ENCODE measurements at regions not wholly inside any gene's neighbourhood (a gene's known extent, or its start where the extent isn't known, plus 50 kb on each side); places are given as distances from the start of the nearest gene placed in this dataset.

GRCh38 chr13:97880311-97880675, 73.2 kb upstream of the IPO5 start:
- Mint-ChIP-seq H3K4me3 (no peak overlapping the region), H3K27ac (no peak overlapping the region), H3K4me1 (no peaks in the 10 kb centered on the region), H3K9me3 (no peaks in the 10 kb centered on the region), H3K27me3 (peaks cover 18 to 37% of the 10 kb centered on the region in 2 donors), H3K36me3 (no peaks in the 10 kb centered on the region)
- Histone ChIP-seq H3K36me3 (ENCODE audit: control insufficient read depth in 2 of 2, extremely low read depth in 1 of 2, insufficient read depth in 1 of 2, low read length in 1 of 2) (no peaks in the 10 kb centered on the region), H3K9me3 (no peaks in the 10 kb centered on the region), H3K4me3 (ENCODE audit: control insufficient read depth in 1 of 2, extremely low read depth in 1 of 2, low read length in 1 of 2) (no peak overlapping the region), H3K27me3 (replicated peaks in 1 of 2; ENCODE audit: control insufficient read depth in 2 of 2, extremely low read depth in 1 of 2, insufficient read depth in 2 of 2, low read length in 1 of 2) (peaks cover 0 to 22% of the 10 kb centered on the region in 2 experiments), H3K27ac (ENCODE audit: low read length) (no peak overlapping the region), H3K4me1 (ENCODE audit: control insufficient read depth in 1 of 2, extremely low read depth in 1 of 2, insufficient read depth in 2 of 2, low read length in 2 of 2) (no peaks in the 10 kb centered on the region)
- ChIA-PET POLR2A (no interaction called here), CTCF (no interaction called here)
- WGBS (ENCODE audit: insufficient coverage) = no CpG with 5 or more reads among the region's 5 CpGs
- DNase-seq = no peak
- ATAC-seq (replicated peaks in 1 of 4) = no peak

DNA sequence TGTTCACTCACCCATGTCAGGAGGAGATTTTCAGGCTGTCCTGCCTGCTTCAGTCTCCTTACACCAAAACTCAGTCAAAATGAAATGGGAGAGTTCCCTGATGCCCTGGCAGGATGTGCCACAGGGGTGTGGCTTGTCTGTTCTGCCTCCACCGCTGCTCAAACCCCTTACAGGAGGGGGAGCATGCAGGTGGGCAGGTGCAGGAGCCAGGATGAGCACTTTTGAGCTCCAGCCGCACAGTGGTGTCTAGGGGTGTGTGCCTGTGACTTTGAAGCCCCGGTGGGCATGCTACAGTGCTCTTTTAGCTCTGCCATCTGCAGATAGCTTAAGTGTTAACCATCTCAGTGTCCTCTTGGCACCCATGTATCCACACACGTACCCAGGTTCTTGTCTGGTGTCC, 71.9 kb upstream of the IPO5 start:
- H3K27me3 Mint-ChIP-seq = peaks cover 18 to 39% of the 10 kb centered on the region in 2 donors
- Histone ChIP-seq H3K27me3 (replicated peaks in 1 of 2; ENCODE audit: control insufficient read depth in 2 of 2, extremely low read depth in 1 of 2, insufficient read depth in 2 of 2, low read length in 1 of 2) (peaks cover 0 to 24% of the 10 kb centered on the region in 2 experiments), H3K9me3 (no peaks in the 10 kb centered on the region), H3K36me3 (ENCODE audit: control insufficient read depth in 2 of 2, extremely low read depth in 1 of 2, insufficient read depth in 1 of 2, low read length in 1 of 2) (no peaks in the 10 kb centered on the region), H3K4me1 (ENCODE audit: control insufficient read depth in 1 of 2, extremely low read depth in 1 of 2, insufficient read depth in 2 of 2, low read length in 2 of 2) (no peaks in the 10 kb centered on the region), H3K4me3 (ENCODE audit: control insufficient read depth in 1 of 2, extremely low read depth in 1 of 2, low read length in 1 of 2) (no peak overlapping the region), H3K27ac (ENCODE audit: low read length) (no peak overlapping the region)
- no peaks in the 10 kb centered on the region for H3K36me3 Mint-ChIP-seq
- DNase-seq = no peak
- ChIA-PET CTCF (no interaction called here), POLR2A (no interaction called here)
- no peak overlapping the region for H3K27ac Mint-ChIP-seq
- no peak overlapping the region for H3K4me3 Mint-ChIP-seq
- no peaks in the 10 kb centered on the region for H3K9me3 Mint-ChIP-seq
- no peak for ATAC-seq (replicated peaks in 1 of 4)
- no CpG with 5 or more reads among the region's 4 CpGs for WGBS (ENCODE audit: insufficient coverage)
- H3K4me1 Mint-ChIP-seq = no peaks in the 10 kb centered on the region

GRCh38 chr13:97883396-97883795, 70.1 kb upstream of the IPO5 start:
- ATAC-seq (replicated peaks in 1 of 4) = no peak
- H3K27ac ChIP-seq (ENCODE audit: low read length) = no peak overlapping the region
- DNase-seq = no peak
- no peaks in the 10 kb centered on the region for H3K9me3 Mint-ChIP-seq
- ChIA-PET POLR2A (no interaction called here), CTCF (no interaction called here)
- no peaks in the 10 kb centered on the region for H3K9me3 ChIP-seq
- peaks cover 18 to 39% of the 10 kb centered on the region in 2 donors for H3K27me3 Mint-ChIP-seq
- no peak overlapping the region for H3K27ac Mint-ChIP-seq
- no peak overlapping the region for H3K4me3 Mint-ChIP-seq
- 92% methylated on average over 2 of the region's 4 CpGs for whole genome bisulfite sequencing (ENCODE audit: insufficient coverage)
- H3K36me3 Mint-ChIP-seq = no peaks in the 10 kb centered on the region
- H3K36me3 ChIP-seq (ENCODE audit: control insufficient read depth in 2 of 2, extremely low read depth in 1 of 2, insufficient read depth in 1 of 2, low read length in 1 of 2) = no peaks in the 10 kb centered on the region
- peaks cover 0 to 24% of the 10 kb centered on the region in 2 experiments for H3K27me3 ChIP-seq (replicated peaks in 1 of 2; ENCODE audit: control insufficient read depth in 2 of 2, extremely low read depth in 1 of 2, insufficient read depth in 2 of 2, low read length in 1 of 2)
- H3K4me3 ChIP-seq (ENCODE audit: control insufficient read depth in 1 of 2, extremely low read depth in 1 of 2, low read length in 1 of 2) = no peak overlapping the region
- no peaks in the 10 kb centered on the region for H3K4me1 Mint-ChIP-seq
- H3K4me1 ChIP-seq (ENCODE audit: control insufficient read depth in 1 of 2, extremely low read depth in 1 of 2, insufficient read depth in 2 of 2, low read length in 2 of 2) = no peaks in the 10 kb centered on the region

- Mint-ChIP-seq H3K9me3 (no peaks in the 10 kb centered on the region), H3K27ac (no peak overlapping the region), H3K27me3 (peaks cover 20 to 38% of the 10 kb centered on the region in 2 donors), H3K4me1 (no peaks in the 10 kb centered on the region), H3K4me3 (no peak overlapping the region), H3K36me3 (no peaks in the 10 kb centered on the region)
- Histone ChIP-seq H3K27me3 (replicated peaks in 1 of 2; ENCODE audit: control insufficient read depth in 2 of 2, extremely low read depth in 1 of 2, insufficient read depth in 2 of 2, low read length in 1 of 2) (peaks cover 0 to 21% of the 10 kb centered on the region in 2 experiments), H3K4me3 (ENCODE audit: control insufficient read depth in 1 of 2, extremely low read depth in 1 of 2, low read length in 1 of 2) (no peak overlapping the region), H3K9me3 (no peaks in the 10 kb centered on the region), H3K4me1 (ENCODE audit: control insufficient read depth in 1 of 2, extremely low read depth in 1 of 2, insufficient read depth in 2 of 2, low read length in 2 of 2) (no peaks in the 10 kb centered on the region), H3K36me3 (ENCODE audit: control insufficient read depth in 2 of 2, extremely low read depth in 1 of 2, insufficient read depth in 1 of 2, low read length in 1 of 2) (no peaks in the 10 kb centered on the region), H3K27ac (ENCODE audit: low read length) (no peak overlapping the region)
- DNase-seq = no peak
- no peak for ATAC-seq (replicated peaks in 1 of 4)
- CTCF ChIA-PET = interaction anchor here in 1 of 2 donors (0.6 kb wide), 1 partner anchor 220 kb away, joined by 3 read pairs; no protein-coding TSS in a partner anchor
- POLR2A ChIA-PET = no interaction called here
- 82% methylated on average over 9 of the region's 9 CpGs for WGBS (ENCODE audit: insufficient coverage)
These were observed 68.6 kb upstream of the IPO5 start for GRCh38 chr13:97884707-97885468.

- Mint-ChIP-seq H3K36me3 (no peaks in the 10 kb centered on the region), H3K27ac (no peak overlapping the region), H3K4me1 (no peaks in the 10 kb centered on the region), H3K9me3 (no peaks in the 10 kb centered on the region), H3K4me3 (no peak overlapping the region), H3K27me3 (peaks cover 19 to 36% of the 10 kb centered on the region in 2 donors)
- POLR2A ChIA-PET = no interaction called here
- Histone ChIP-seq H3K27me3 (replicated peaks in 1 of 2; ENCODE audit: control insufficient read depth in 2 of 2, extremely low read depth in 1 of 2, insufficient read depth in 2 of 2, low read length in 1 of 2) (peaks cover 0 to 19% of the 10 kb centered on the region in 2 experiments), H3K4me3 (ENCODE audit: control insufficient read depth in 1 of 2, extremely low read depth in 1 of 2, low read length in 1 of 2) (no peak overlapping the region), H3K4me1 (ENCODE audit: control insufficient read depth in 1 of 2, extremely low read depth in 1 of 2, insufficient read depth in 2 of 2, low read length in 2 of 2) (no peaks in the 10 kb centered on the region), H3K9me3 (no peaks in the 10 kb centered on the region), H3K36me3 (ENCODE audit: control insufficient read depth in 2 of 2, extremely low read depth in 1 of 2, insufficient read depth in 1 of 2, low read length in 1 of 2) (no peaks in the 10 kb centered on the region), H3K27ac (ENCODE audit: low read length) (no peak overlapping the region)
- no peak for DNase-seq
- ATAC-seq (replicated peaks in 1 of 4) = no peak
- CTCF ChIA-PET = interaction anchor here in 1 of 2 donors (0.6 kb wide), 1 partner anchor 221 kb away, joined by 3 read pairs; no protein-coding TSS in a partner anchor
- WGBS (ENCODE audit: insufficient coverage) = no CpG with 5 or more reads among the region's 2 CpGs
These were observed 67.8 kb upstream of the IPO5 start for GRCh38 chr13:97885641-97886040.

- no CpG with 5 or more reads among the region's 1 CpG for WGBS (ENCODE audit: insufficient coverage)
- ChIA-PET POLR2A (no interaction called here), CTCF (no interaction called here)
- H3K27ac ChIP-seq (ENCODE audit: low read length) = no peak overlapping the region
- Mint-ChIP-seq H3K4me3 (no peak overlapping the region), H3K36me3 (no peaks in the 10 kb centered on the region), H3K9me3 (peaks cover 0 to 8% (median 4%) of the 10 kb centered on the region in 3 donors), H3K27ac (no peak overlapping the region), H3K27me3 (peaks cover 10 to 22% of the 10 kb centered on the region in 2 donors), H3K4me1 (no peaks in the 10 kb centered on the region)
- H3K4me1 ChIP-seq (ENCODE audit: control insufficient read depth in 1 of 2, extremely low read depth in 1 of 2, insufficient read depth in 2 of 2, low read length in 2 of 2) = no peaks in the 10 kb centered on the region
- no peak for DNase-seq
- H3K27me3 ChIP-seq (replicated peaks in 1 of 2; ENCODE audit: control insufficient read depth in 2 of 2, extremely low read depth in 1 of 2, insufficient read depth in 2 of 2, low read length in 1 of 2) = peaks cover 0 to 14% of the 10 kb centered on the region in 2 experiments
- ATAC-seq (replicated peaks in 1 of 4) = no peak
- no peaks in the 10 kb centered on the region for H3K9me3 ChIP-seq
- H3K36me3 ChIP-seq (ENCODE audit: control insufficient read depth in 2 of 2, extremely low read depth in 1 of 2, insufficient read depth in 1 of 2, low read length in 1 of 2) = no peaks in the 10 kb centered on the region
- no peak overlapping the region for H3K4me3 ChIP-seq (ENCODE audit: control insufficient read depth in 1 of 2, extremely low read depth in 1 of 2, low read length in 1 of 2)
These were observed 63.7 kb upstream of the IPO5 start for GRCh38 chr13:97889803-97890202.
